Liver (tissue), 8 donors: ENCODE measurements at regions not wholly inside any gene's neighbourhood (a gene's known extent, or its start where the extent isn't known, plus 50 kb on each side); places are given as distances from the start of the nearest gene placed in this dataset.

Source experiments
- DNase-seq: peaks from one replicate; pipeline ENCODE4 v3.0.0-alpha.2; 2017; ENCODE audit warnings: low spot score
- H3K27ac ChIP-seq, 2 donors: one replicate each; pipeline ENCODE4 v1.7.0; 2013; ENCODE audit warnings: inconsistent platforms in 2 of 2, low read length in 2 of 2, control low read depth in 1 of 2, low read depth in 1 of 2, mild to moderate bottlenecking in 1 of 2
- H3K27me3 ChIP-seq, 4 donors: one replicate each; pipeline versions ENCODE4 v1.6.1 to v1.7.0; 2013; ENCODE audit warnings: low read length in 3 of 4, inconsistent platforms in 1 of 4, mild to moderate bottlenecking in 1 of 4, moderate library complexity in 1 of 4; ENCODE audit not compliant: control insufficient read depth in 4 of 4, insufficient read depth in 4 of 4
- H3K36me3 ChIP-seq, 4 donors: one replicate each; pipeline versions ENCODE4 v1.6.1 to v1.7.0; 2013; ENCODE audit warnings: low read length in 3 of 4, mild to moderate bottlenecking in 3 of 4, low read depth in 1 of 4, moderate library complexity in 1 of 4; ENCODE audit not compliant: control insufficient read depth in 4 of 4, insufficient read depth in 3 of 4
- H3K4me1 ChIP-seq, 4 donors: one replicate each; pipeline versions ENCODE4 v1.6.1 to v1.7.0; 2013; ENCODE audit warnings: low read length in 3 of 4, mild to moderate bottlenecking in 3 of 4, moderate library complexity in 1 of 4; ENCODE audit not compliant: control insufficient read depth in 4 of 4, insufficient read depth in 4 of 4
- H3K4me3 ChIP-seq, 3 donors: one replicate each; pipeline versions ENCODE4 v1.6.1 to v1.7.0; 2013; ENCODE audit warnings: low read length in 3 of 3, control low read depth in 1 of 3, low read depth in 1 of 3, mild to moderate bottlenecking in 1 of 3
- H3K9ac ChIP-seq, 2 donors: one replicate each; pipeline ENCODE4 v1.7.0; 2013; ENCODE audit warnings: low read length in 2 of 2, mild to moderate bottlenecking in 2 of 2, moderate library complexity in 2 of 2, control low read depth in 1 of 2, low read depth in 1 of 2
- H3K9me3 ChIP-seq, 4 donors: one replicate each; pipeline versions ENCODE4 v1.6.1 to v1.7.0; 2013; ENCODE audit warnings: low read length in 3 of 4; ENCODE audit not compliant: control insufficient read depth in 4 of 4
- ATF3 ChIP-seq: IDR thresholded peaks from 2 replicates; pipeline ENCODE4 v1.6.1; 2016; ENCODE audit warnings: antibody characterized with exemption
- EGR1 ChIP-seq, 2 donors: IDR thresholded peaks; 2 replicates each; pipeline ENCODE4 v1.6.1; 2016 to 2018; ENCODE audit warnings: antibody characterized with exemption in 2 of 2, low read depth in 2 of 2
- FOXA1 ChIP-seq: IDR thresholded peaks from 2 replicates; pipeline ENCODE4 v1.6.1; 2016; ENCODE audit warnings: antibody characterized with exemption
- FOXA2 ChIP-seq: IDR thresholded peaks from 2 replicates; pipeline ENCODE4 v1.6.1; 2016; ENCODE audit warnings: antibody characterized with exemption
- HNF4A ChIP-seq, 2 donors: conservative IDR thresholded peaks; 2 replicates each; pipeline ENCODE4 v1.6.1; 2016; ENCODE audit warnings: antibody characterized with exemption in 2 of 2, mild to moderate bottlenecking in 2 of 2
- HNF4G ChIP-seq: IDR thresholded peaks from 2 replicates; pipeline ENCODE4 v1.6.1; 2016; ENCODE audit warnings: antibody characterized with exemption
- JUND ChIP-seq, 2 donors: IDR thresholded peaks; 2 replicates each; pipeline ENCODE4 v1.6.1; 2016; ENCODE audit warnings: antibody characterized with exemption in 2 of 2
- MAX ChIP-seq: IDR thresholded peaks from 2 replicates; pipeline ENCODE4 v1.6.1; 2016; ENCODE audit warnings: antibody characterized with exemption
- NR2F2 ChIP-seq: IDR thresholded peaks from 2 replicates; pipeline ENCODE4 v1.6.1; 2016; ENCODE audit warnings: antibody characterized with exemption
- RAD21 ChIP-seq, 2 donors: IDR thresholded peaks; 2 replicates each; pipeline ENCODE4 v1.6.1; 2016; ENCODE audit warnings: antibody characterized with exemption in 2 of 2, mild to moderate bottlenecking in 2 of 2
- REST ChIP-seq: IDR thresholded peaks from 2 replicates; pipeline ENCODE4 v1.6.1; 2016; ENCODE audit warnings: antibody characterized with exemption, mild to moderate bottlenecking
- RXRA ChIP-seq, 2 donors: IDR thresholded peaks; 2 replicates each; pipeline ENCODE4 v1.6.1; 2017 to 2018; ENCODE audit warnings: antibody characterized with exemption in 2 of 2, mild to moderate bottlenecking in 1 of 2
- SP1 ChIP-seq: IDR thresholded peaks from 2 replicates; pipeline ENCODE4 v1.6.1; 2018; ENCODE audit warnings: antibody characterized with exemption, mild to moderate bottlenecking
- TAF1 ChIP-seq: conservative IDR thresholded peaks from 2 replicates; pipeline ENCODE4 v1.6.1; 2016; ENCODE audit warnings: antibody characterized with exemption, mild to moderate bottlenecking
- YY1 ChIP-seq: IDR thresholded peaks from 2 replicates; pipeline ENCODE4 v1.6.1; 2016; ENCODE audit warnings: antibody characterized with exemption, mild to moderate bottlenecking
- WGBS: extraction: QIAGEN DNeasy Blood & Tissue Kit; methylation state at CpG from one replicate; pipeline ENCODE4 v1.1.7; 2013; 5-methylcytosine and 5-hydroxymethylcytosine counted together
- TF ChIP-seq, protein P1 (sequence below): fragments of 150-350 bp; IDR thresholded peaks from 2 replicates; pipeline ENCODE4 v1.5.1; 2017; ENCODE audit warnings: improper control_type of control experiment, low read depth, low read length; ENCODE audit not compliant: missing input control
- TF ChIP-seq, protein P2 (sequence below): IDR thresholded peaks from 2 replicates; pipeline ENCODE4 v1.6.1; 2016; ENCODE audit warnings: antibody characterized with exemption
- donor health status: healthy.
- donor health status: healthy.
- donor health status: healthy.
- donor health status: healthy.
- donor health status: healthy.

DNA sequence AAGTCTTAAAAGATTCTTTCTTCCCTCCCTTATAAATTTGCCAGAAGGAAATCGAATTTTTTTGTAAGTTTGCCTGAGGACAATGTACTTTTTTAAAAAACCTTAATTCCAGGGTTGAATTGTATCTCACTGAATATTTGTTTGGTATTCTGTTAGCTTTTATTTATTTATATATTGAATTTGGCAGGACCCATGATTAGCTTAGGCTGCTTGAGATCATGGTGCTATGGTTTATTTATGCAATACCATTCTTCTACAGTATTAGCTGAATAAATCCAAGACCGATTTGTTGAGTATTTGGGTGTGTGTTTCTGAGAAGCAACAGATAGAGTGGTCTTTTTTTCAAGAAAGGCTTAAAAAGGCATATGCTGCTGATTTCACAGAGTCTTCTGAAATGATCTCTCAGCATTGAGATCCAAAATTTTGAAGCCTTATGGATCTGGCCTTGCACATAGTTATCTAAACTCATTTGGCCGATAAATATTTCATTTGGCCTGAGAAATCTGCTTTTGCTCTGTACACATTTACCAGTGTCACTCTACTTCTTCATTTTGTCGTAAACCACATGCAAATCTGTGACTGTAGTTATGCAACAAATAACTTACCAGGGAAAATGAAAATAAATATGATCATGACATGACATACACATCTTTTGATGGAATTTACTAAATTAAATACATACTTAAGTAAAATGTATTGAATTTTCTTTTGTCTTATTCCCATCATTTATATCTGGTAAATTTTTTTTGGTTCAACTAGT lies 265.8 kb upstream of the FLRT2 start:
- 78% methylated on average over 4 of the region's 4 CpGs for WGBS
- no peak overlapping the region for H3K27ac ChIP-seq
- H3K9me3 ChIP-seq: no peaks in the 10 kb centered on the region
- no peak for DNase-seq
- no peaks in the 10 kb centered on the region for H3K36me3 ChIP-seq
- no peaks in the 10 kb centered on the region for H3K4me1 ChIP-seq
- no peak overlapping the region for H3K4me3 ChIP-seq
- no peak for TF ChIP-seq ATF3
- TF ChIP-seq SP1: no peak
- no peak for TF ChIP-seq EGR1 (IDR thresholded peaks at IDR 0.05; ENCODE audit: low read depth in 2 of 2)
- TF ChIP-seq FOXA2: no peak
- no peak for TF ChIP-seq HNF4G
- TF ChIP-seq, protein P1, sequence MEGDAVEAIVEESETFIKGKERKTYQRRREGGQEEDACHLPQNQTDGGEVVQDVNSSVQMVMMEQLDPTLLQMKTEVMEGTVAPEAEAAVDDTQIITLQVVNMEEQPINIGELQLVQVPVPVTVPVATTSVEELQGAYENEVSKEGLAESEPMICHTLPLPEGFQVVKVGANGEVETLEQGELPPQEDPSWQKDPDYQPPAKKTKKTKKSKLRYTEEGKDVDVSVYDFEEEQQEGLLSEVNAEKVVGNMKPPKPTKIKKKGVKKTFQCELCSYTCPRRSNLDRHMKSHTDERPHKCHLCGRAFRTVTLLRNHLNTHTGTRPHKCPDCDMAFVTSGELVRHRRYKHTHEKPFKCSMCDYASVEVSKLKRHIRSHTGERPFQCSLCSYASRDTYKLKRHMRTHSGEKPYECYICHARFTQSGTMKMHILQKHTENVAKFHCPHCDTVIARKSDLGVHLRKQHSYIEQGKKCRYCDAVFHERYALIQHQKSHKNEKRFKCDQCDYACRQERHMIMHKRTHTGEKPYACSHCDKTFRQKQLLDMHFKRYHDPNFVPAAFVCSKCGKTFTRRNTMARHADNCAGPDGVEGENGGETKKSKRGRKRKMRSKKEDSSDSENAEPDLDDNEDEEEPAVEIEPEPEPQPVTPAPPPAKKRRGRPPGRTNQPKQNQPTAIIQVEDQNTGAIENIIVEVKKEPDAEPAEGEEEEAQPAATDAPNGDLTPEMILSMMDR: no peak
- no peak for TF ChIP-seq FOXA1
- TF ChIP-seq MAX: no peak
- no peak for TF ChIP-seq NR2F2
- no peak for TF ChIP-seq JUND (IDR thresholded peaks at IDR 0.05)
- no peak for TF ChIP-seq RXRA (IDR thresholded peaks at IDR 0.05)
- TF ChIP-seq REST: no peak
- TF ChIP-seq YY1: no peak
- TF ChIP-seq TAF1: no peak
- no peak for TF ChIP-seq RAD21 (IDR thresholded peaks at IDR 0.05)
- TF ChIP-seq, protein P2, sequence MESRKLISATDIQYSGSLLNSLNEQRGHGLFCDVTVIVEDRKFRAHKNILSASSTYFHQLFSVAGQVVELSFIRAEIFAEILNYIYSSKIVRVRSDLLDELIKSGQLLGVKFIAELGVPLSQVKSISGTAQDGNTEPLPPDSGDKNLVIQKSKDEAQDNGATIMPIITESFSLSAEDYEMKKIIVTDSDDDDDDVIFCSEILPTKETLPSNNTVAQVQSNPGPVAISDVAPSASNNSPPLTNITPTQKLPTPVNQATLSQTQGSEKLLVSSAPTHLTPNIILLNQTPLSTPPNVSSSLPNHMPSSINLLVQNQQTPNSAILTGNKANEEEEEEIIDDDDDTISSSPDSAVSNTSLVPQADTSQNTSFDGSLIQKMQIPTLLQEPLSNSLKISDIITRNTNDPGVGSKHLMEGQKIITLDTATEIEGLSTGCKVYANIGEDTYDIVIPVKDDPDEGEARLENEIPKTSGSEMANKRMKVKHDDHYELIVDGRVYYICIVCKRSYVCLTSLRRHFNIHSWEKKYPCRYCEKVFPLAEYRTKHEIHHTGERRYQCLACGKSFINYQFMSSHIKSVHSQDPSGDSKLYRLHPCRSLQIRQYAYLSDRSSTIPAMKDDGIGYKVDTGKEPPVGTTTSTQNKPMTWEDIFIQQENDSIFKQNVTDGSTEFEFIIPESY: no peak
- TF ChIP-seq HNF4A (conservative IDR thresholded peaks at IDR 0.05): no peak
- peaks cover 0 to 7% (median 0%) of the 10 kb centered on the region in 4 donors for H3K27me3 ChIP-seq
- H3K9ac ChIP-seq: no peak overlapping the region
